ENCODE measurements at regions not wholly inside any gene's neighbourhood (a gene's known extent, or its start where the extent isn't known, plus 50 kb on each side); places are given as distances from the start of the nearest gene placed in this dataset.

DNA sequence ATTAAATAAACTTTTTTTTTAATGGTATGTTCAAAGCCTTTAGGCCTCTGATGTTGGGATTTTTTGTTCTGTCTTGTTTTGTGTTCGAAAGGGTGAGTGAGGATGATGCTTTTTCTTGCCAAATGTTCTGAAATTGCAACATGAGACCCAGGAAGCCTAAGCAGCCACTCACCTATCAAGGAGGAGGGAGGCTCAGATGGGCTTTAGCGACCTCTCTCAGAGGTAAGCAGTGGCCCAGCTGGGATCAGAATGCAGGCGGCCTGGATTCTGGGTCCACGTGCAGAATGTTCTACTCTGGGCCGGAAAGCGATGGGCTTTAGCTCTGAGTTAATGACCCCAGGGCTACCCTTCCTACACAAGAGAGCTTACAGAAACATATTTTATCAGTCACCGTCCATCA, 386.6 kb downstream of the SOX9 start:
- ChIA-PET POLR2A (interaction anchor here (0.7 kb wide), 1 partner anchor 51 kb away, joined by 3 read pairs; no protein-coding TSS in a partner anchor), CTCF (interaction anchor here (1.0 kb wide), 1 partner anchor 291 kb away, joined by 4 read pairs; no protein-coding TSS in a partner anchor)
- TF ChIP-seq, protein P1, sequence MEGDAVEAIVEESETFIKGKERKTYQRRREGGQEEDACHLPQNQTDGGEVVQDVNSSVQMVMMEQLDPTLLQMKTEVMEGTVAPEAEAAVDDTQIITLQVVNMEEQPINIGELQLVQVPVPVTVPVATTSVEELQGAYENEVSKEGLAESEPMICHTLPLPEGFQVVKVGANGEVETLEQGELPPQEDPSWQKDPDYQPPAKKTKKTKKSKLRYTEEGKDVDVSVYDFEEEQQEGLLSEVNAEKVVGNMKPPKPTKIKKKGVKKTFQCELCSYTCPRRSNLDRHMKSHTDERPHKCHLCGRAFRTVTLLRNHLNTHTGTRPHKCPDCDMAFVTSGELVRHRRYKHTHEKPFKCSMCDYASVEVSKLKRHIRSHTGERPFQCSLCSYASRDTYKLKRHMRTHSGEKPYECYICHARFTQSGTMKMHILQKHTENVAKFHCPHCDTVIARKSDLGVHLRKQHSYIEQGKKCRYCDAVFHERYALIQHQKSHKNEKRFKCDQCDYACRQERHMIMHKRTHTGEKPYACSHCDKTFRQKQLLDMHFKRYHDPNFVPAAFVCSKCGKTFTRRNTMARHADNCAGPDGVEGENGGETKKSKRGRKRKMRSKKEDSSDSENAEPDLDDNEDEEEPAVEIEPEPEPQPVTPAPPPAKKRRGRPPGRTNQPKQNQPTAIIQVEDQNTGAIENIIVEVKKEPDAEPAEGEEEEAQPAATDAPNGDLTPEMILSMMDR (IDR thresholded peaks at IDR 0.05; ENCODE audit: unreplicated experiment) = no peak
- H3K27me3 Mint-ChIP-seq (ENCODE audit: insufficient read depth, unreplicated experiment) = no peaks in the 10 kb centered on the region
- peaks cover 60% of the 10 kb centered on the region for H3K4me1 Mint-ChIP-seq (ENCODE audit: insufficient read depth, unreplicated experiment)
- no peak overlapping the region for H3K4me3 Mint-ChIP-seq (ENCODE audit: unreplicated experiment)
- peak overlapping the region; percentile 52 for H3K27ac Mint-ChIP-seq (ENCODE audit: low read depth, unreplicated experiment)
- BruUV-seq (replicated peaks) = no TSS peak
- H3K9me3 Mint-ChIP-seq (ENCODE audit: unreplicated experiment) = peaks cover 6% of the 10 kb centered on the region
- H3K36me3 Mint-ChIP-seq (ENCODE audit: insufficient read depth, unreplicated experiment) = peaks cover 30% of the 10 kb centered on the region
- DNase-seq (ENCODE audit: unreplicated experiment) = no peak
- intact Hi-C loops (cut with micrococcal nuclease) = no loop called here

DNA sequence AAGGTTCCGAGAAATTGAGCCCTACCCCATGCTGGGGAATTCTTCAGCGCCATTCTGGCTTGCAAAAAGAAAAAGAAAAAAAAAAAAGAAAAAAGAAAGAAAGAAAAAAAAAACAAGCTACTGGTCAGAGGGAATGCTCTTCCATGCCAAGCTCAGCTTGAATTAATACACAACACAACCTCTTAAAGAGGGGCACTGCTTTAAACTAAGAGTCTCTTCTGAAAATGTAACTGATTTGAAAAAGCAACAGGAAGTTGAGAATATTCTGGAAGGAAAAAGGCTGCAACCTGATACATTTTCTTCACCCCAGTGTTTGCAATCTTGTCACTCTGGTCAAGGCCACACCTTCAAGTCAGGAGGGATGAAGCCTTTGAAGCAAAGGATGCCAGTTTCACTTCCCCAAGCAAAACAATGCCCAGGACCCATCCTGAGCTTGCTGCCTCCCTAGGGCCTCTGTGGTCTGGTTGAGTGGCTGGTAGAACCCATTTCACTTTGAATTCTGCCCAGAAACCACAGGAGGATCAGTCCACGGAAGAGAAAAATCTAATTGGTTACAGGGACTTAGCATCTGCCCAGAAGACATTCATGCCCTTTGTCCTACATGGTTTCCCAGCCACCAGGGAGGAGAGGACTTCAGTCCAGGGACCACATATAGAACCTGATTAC, 389.7 kb downstream of the SOX9 start:
- H3K9me3 Mint-ChIP-seq (ENCODE audit: unreplicated experiment) = peaks cover 3% of the 10 kb centered on the region
- no TSS peak for BruUV-seq (replicated peaks)
- DNase-seq (ENCODE audit: unreplicated experiment) = peak; percentile 22
- no peak overlapping the region for H3K4me3 Mint-ChIP-seq (ENCODE audit: unreplicated experiment)
- H3K27me3 Mint-ChIP-seq (ENCODE audit: insufficient read depth, unreplicated experiment) = no peaks in the 10 kb centered on the region
- TF ChIP-seq, protein P1 (IDR thresholded peaks at IDR 0.05; ENCODE audit: unreplicated experiment) = no peak
- POLR2A ChIA-PET = interaction anchor here (0.6 to 1.1 kb wide), 3 partner anchors 10 to 434 kb away, joined by 3 to 4 read pairs (median 3); no protein-coding TSS in a partner anchor
- no peak overlapping the region for H3K27ac Mint-ChIP-seq (ENCODE audit: low read depth, unreplicated experiment)
- CTCF ChIA-PET = interaction anchor here (0.6 to 1.3 kb wide), 4 partner anchors 10 to 54 kb away, joined by 3 to 5 read pairs (median 3); no protein-coding TSS in a partner anchor
- H3K36me3 Mint-ChIP-seq (ENCODE audit: insufficient read depth, unreplicated experiment) = peaks cover 28% of the 10 kb centered on the region
- peaks cover 46% of the 10 kb centered on the region for H3K4me1 Mint-ChIP-seq (ENCODE audit: insufficient read depth, unreplicated experiment)
- intact Hi-C loops (cut with micrococcal nuclease) = no loop called here

DNA sequence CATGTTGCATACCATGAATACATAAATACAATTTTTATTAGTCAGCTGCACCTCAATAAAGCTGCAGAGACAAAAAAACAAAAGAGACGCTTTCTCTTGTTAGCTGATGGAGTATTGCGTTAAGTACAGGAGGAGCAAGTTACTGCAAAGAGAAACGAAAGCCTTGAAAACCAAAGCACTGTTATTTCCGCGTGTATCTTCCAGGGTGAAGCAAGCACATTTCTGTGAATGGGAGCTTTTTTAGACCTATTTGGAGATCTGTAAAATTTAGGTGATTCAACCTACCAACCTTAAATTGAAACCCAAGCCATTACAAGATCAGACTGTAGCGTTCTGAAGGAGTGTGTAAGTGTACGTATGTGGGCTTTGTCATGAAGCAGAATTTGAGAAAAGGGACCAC, 390.4 kb downstream of the SOX9 start:
- H3K27ac Mint-ChIP-seq (ENCODE audit: low read depth, unreplicated experiment) = no peak overlapping the region

DNA sequence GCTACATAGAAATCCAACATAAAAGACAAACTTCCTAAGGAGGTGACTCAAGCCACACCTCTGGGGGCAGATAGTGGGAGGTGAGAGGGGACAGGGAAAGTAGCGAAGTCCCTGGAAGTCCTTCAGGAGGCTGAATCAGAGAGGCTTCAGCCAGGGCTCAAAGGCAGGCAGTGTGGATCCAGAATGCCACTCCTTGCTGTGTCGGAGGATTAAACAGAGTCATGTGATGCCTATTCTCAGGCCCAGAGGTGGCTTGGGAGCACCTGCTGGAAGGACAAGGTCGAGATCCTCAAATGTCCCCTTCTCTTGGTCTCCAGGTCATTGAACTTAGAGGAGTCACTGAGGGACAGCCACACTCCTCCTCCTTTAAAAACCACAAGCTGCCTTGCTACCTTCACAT, 391.1 kb downstream of the SOX9 start:
- Mint-ChIP-seq H3K27ac (ENCODE audit: low read depth, unreplicated experiment) (no peak overlapping the region), H3K4me1 (ENCODE audit: insufficient read depth, unreplicated experiment) (peaks cover 48% of the 10 kb centered on the region), H3K9me3 (ENCODE audit: unreplicated experiment) (no peaks in the 10 kb centered on the region), H3K4me3 (ENCODE audit: unreplicated experiment) (no peak overlapping the region), H3K36me3 (ENCODE audit: insufficient read depth, unreplicated experiment) (peaks cover 22% of the 10 kb centered on the region), H3K27me3 (ENCODE audit: insufficient read depth, unreplicated experiment) (no peaks in the 10 kb centered on the region)
- no peak for DNase-seq (ENCODE audit: unreplicated experiment)
- TF ChIP-seq, protein P1 (IDR thresholded peaks at IDR 0.05; ENCODE audit: unreplicated experiment) = no peak
- intact Hi-C loops (cut with micrococcal nuclease) = no loop called here
- BruUV-seq (replicated peaks) = no TSS peak
- POLR2A ChIA-PET = no interaction called here
- CTCF ChIA-PET = interaction anchor here (1.2 to 1.6 kb wide), 2 partner anchors 8 to 28 kb away, joined by 4 to 5 read pairs; no protein-coding TSS in a partner anchor

More for the DNA sequence above, 390.4 kb downstream of the SOX9 start:
- H3K4me3 Mint-ChIP-seq (ENCODE audit: unreplicated experiment) = no peak overlapping the region
- no peak for DNase-seq (ENCODE audit: unreplicated experiment)
- peaks cover 49% of the 10 kb centered on the region for H3K4me1 Mint-ChIP-seq (ENCODE audit: insufficient read depth, unreplicated experiment)
- intact Hi-C loops (cut with micrococcal nuclease) = no loop called here
- BruUV-seq (replicated peaks) = no TSS peak
- H3K36me3 Mint-ChIP-seq (ENCODE audit: insufficient read depth, unreplicated experiment) = peaks cover 28% of the 10 kb centered on the region
- H3K27me3 Mint-ChIP-seq (ENCODE audit: insufficient read depth, unreplicated experiment) = no peaks in the 10 kb centered on the region
- TF ChIP-seq, protein P1 (IDR thresholded peaks at IDR 0.05; ENCODE audit: unreplicated experiment) = no peak
- ChIA-PET CTCF (interaction anchor here (0.6 to 1.2 kb wide), 2 partner anchors 9 to 55 kb away, joined by 3 to 5 read pairs; no protein-coding TSS in a partner anchor), POLR2A (interaction anchor here (0.6 to 1.1 kb wide), 2 partner anchors 10 to 435 kb away, joined by 3 to 4 read pairs; no protein-coding TSS in a partner anchor)
- H3K9me3 Mint-ChIP-seq (ENCODE audit: unreplicated experiment) = no peaks in the 10 kb centered on the region
